Activated naive CD8-positive, alpha-beta T cell treated with anti-CD3 and anti-CD28 coated beads, Interleukin-2, amount 10 ng/mL, durations not matched to agents 7 days and 5 days (primary cell): ENCODE measurements at regions not wholly inside any gene's neighbourhood (a gene's known extent, or its start where the extent isn't known, plus 50 kb on each side); places are given as distances from the start of the nearest gene placed in this dataset.

Experiments used
- ATAC-seq: fragments of 150-1000 bp; cut with Tn5 transposase; one replicate; pipeline ENCODE4 v1.10.0; 2021; ENCODE audit warnings: low read depth, moderate library complexity
- POLR2A ChIA-PET: fragments of 350-600 bp; sonication (Branson Sonifier 250); formaldehyde crosslinking; loops from one replicate; lab custom pipeline; 2021; ENCODE audit warnings: antibody characterized with exemption; lab: Charles Lee
- DNase-seq: peaks from one replicate; pipeline ENCODE4 v3.0.0; 2021
- H3K27ac Mint-ChIP-seq: one replicate; pipeline ENCODE4 v1.8.0; 2022; ENCODE audit warnings: mild to moderate bottlenecking, mixed read lengths
- H3K27me3 Mint-ChIP-seq: one replicate; pipeline ENCODE4 v1.8.0; 2022; ENCODE audit warnings: mild to moderate bottlenecking, moderate library complexity, mixed read lengths
- H3K36me3 Mint-ChIP-seq: one replicate; pipeline ENCODE4 v1.8.0; 2021; ENCODE audit warnings: mild to moderate bottlenecking, mixed read lengths
- H3K4me1 Mint-ChIP-seq: one replicate; pipeline ENCODE4 v1.8.0; 2021; ENCODE audit warnings: mixed read lengths
- H3K4me3 Mint-ChIP-seq: one replicate; pipeline ENCODE4 v1.8.0; 2022; ENCODE audit warnings: mild to moderate bottlenecking, moderate library complexity, mixed read lengths
- H3K9me3 Mint-ChIP-seq: one replicate; pipeline ENCODE4 v1.8.0; 2021; ENCODE audit warnings: mixed read lengths

- Mint-ChIP-seq H3K4me3 (no peak overlapping the region), H3K36me3 (no peaks in the 10 kb centered on the region), H3K27me3 (peaks cover 6% of the 10 kb centered on the region), H3K9me3 (no peaks in the 10 kb centered on the region), H3K4me1 (no peaks in the 10 kb centered on the region), H3K27ac (no peak overlapping the region)
- no peak for ATAC-seq
- POLR2A ChIA-PET, result no interaction called here
- no peak for DNase-seq
These were observed 244.3 kb downstream of the BARHL2 start for GRCh38 chr1:90472775-90473174.

- Mint-ChIP-seq H3K9me3 (no peaks in the 10 kb centered on the region), H3K27ac (no peak overlapping the region), H3K27me3 (no peaks in the 10 kb centered on the region), H3K4me1 (no peaks in the 10 kb centered on the region), H3K36me3 (no peaks in the 10 kb centered on the region), H3K4me3 (no peak overlapping the region)
- no peak for DNase-seq
- ATAC-seq, result no peak
- POLR2A ChIA-PET, result no interaction called here
These were observed 257.5 kb downstream of the BARHL2 start for GRCh38 chr1:90459570-90459969.

GRCh38 chr1:90457985-90458384 is 259.1 kb downstream of the BARHL2 start:
- Mint-ChIP-seq H3K4me3 (no peak overlapping the region), H3K36me3 (no peaks in the 10 kb centered on the region), H3K27ac (no peak overlapping the region), H3K4me1 (no peaks in the 10 kb centered on the region), H3K9me3 (no peaks in the 10 kb centered on the region), H3K27me3 (no peaks in the 10 kb centered on the region)
- DNase-seq (no peak), ATAC-seq (no peak)
- POLR2A ChIA-PET, result no interaction called here

- Mint-ChIP-seq H3K27ac (no peak overlapping the region), H3K9me3 (no peaks in the 10 kb centered on the region), H3K36me3 (no peaks in the 10 kb centered on the region), H3K4me1 (no peaks in the 10 kb centered on the region), H3K27me3 (peaks cover 8% of the 10 kb centered on the region), H3K4me3 (no peak overlapping the region)
- POLR2A ChIA-PET, result no interaction called here
- DNase-seq, result no peak
- ATAC-seq, result no peak
These were observed 264.6 kb downstream of the BARHL2 start for GRCh38 chr1:90452491-90452890.

GRCh38 chr1:90443354-90443753 is 273.7 kb downstream of the BARHL2 start:
- Mint-ChIP-seq H3K36me3 (no peaks in the 10 kb centered on the region), H3K4me1 (no peaks in the 10 kb centered on the region)

GRCh38 chr1:90435351-90435750 is 281.8 kb downstream of the BARHL2 start:
- no peak for ATAC-seq
- H3K9me3 Mint-ChIP-seq, result no peaks in the 10 kb centered on the region
- POLR2A ChIA-PET, result no interaction called here
- no peak overlapping the region for H3K4me3 Mint-ChIP-seq
- no peak for DNase-seq
- H3K36me3 Mint-ChIP-seq, result no peaks in the 10 kb centered on the region
- H3K27ac Mint-ChIP-seq, result no peak overlapping the region
- H3K27me3 Mint-ChIP-seq, result peaks cover 3% of the 10 kb centered on the region
- H3K4me1 Mint-ChIP-seq, result no peaks in the 10 kb centered on the region

More at GRCh38 chr1:90443354-90443753, 273.7 kb downstream of the BARHL2 start:
- no peaks in the 10 kb centered on the region for H3K9me3 Mint-ChIP-seq
- POLR2A ChIA-PET, result no interaction called here
- no peak overlapping the region for H3K27ac Mint-ChIP-seq
- H3K27me3 Mint-ChIP-seq, result peaks cover 5% of the 10 kb centered on the region
- no peak overlapping the region for H3K4me3 Mint-ChIP-seq
- ATAC-seq, result no peak
- no peak for DNase-seq

GRCh38 chr1:90434460-90434859 is 282.6 kb downstream of the BARHL2 start:
- Mint-ChIP-seq H3K4me1 (no peaks in the 10 kb centered on the region), H3K36me3 (no peaks in the 10 kb centered on the region), H3K9me3 (no peaks in the 10 kb centered on the region), H3K4me3 (no peak overlapping the region), H3K27me3 (no peaks in the 10 kb centered on the region), H3K27ac (no peak overlapping the region)
- POLR2A ChIA-PET, result no interaction called here
- DNase-seq (no peak), ATAC-seq (no peak)

- ATAC-seq, result no peak
- Mint-ChIP-seq H3K4me1 (no peaks in the 10 kb centered on the region), H3K4me3 (no peak overlapping the region), H3K27me3 (no peaks in the 10 kb centered on the region), H3K9me3 (no peaks in the 10 kb centered on the region), H3K27ac (no peak overlapping the region), H3K36me3 (no peaks in the 10 kb centered on the region)
- no peak for DNase-seq
- POLR2A ChIA-PET, result no interaction called here
These were observed 300.0 kb downstream of the BARHL2 start for GRCh38 chr1:90417126-90417525.

- POLR2A ChIA-PET, result no interaction called here
- H3K4me1 Mint-ChIP-seq, result no peaks in the 10 kb centered on the region
These were observed 302.9 kb downstream of the BARHL2 start for GRCh38 chr1:90414201-90414600.

GRCh38 chr1:90413519-90413918 is 303.6 kb downstream of the BARHL2 start:
- DNase-seq (no peak), ATAC-seq (no peak)
- Mint-ChIP-seq H3K36me3 (no peaks in the 10 kb centered on the region), H3K9me3 (no peaks in the 10 kb centered on the region), H3K27ac (no peak overlapping the region), H3K27me3 (no peaks in the 10 kb centered on the region), H3K4me3 (no peak overlapping the region), H3K4me1 (no peaks in the 10 kb centered on the region)
- POLR2A ChIA-PET, result no interaction called here

More at GRCh38 chr1:90414201-90414600, 302.9 kb downstream of the BARHL2 start:
- no peak for DNase-seq
- no peak overlapping the region for H3K27ac Mint-ChIP-seq
- H3K9me3 Mint-ChIP-seq, result no peaks in the 10 kb centered on the region
- no peaks in the 10 kb centered on the region for H3K27me3 Mint-ChIP-seq
- H3K36me3 Mint-ChIP-seq, result no peaks in the 10 kb centered on the region
- no peak for ATAC-seq
- no peak overlapping the region for H3K4me3 Mint-ChIP-seq

GRCh38 chr1:90412563-90412962 is 304.5 kb downstream of the BARHL2 start:
- Mint-ChIP-seq H3K9me3 (no peaks in the 10 kb centered on the region), H3K27ac (no peak overlapping the region), H3K36me3 (no peaks in the 10 kb centered on the region), H3K4me3 (no peak overlapping the region), H3K4me1 (no peaks in the 10 kb centered on the region), H3K27me3 (no peaks in the 10 kb centered on the region)
- ATAC-seq (no peak), DNase-seq (no peak)
- POLR2A ChIA-PET, result no interaction called here

- POLR2A ChIA-PET, result no interaction called here
- DNase-seq, result no peak
- H3K27ac Mint-ChIP-seq, result no peak overlapping the region
- H3K9me3 Mint-ChIP-seq, result no peaks in the 10 kb centered on the region
- no peaks in the 10 kb centered on the region for H3K27me3 Mint-ChIP-seq
- no peaks in the 10 kb centered on the region for H3K36me3 Mint-ChIP-seq
- no peak for ATAC-seq
- no peak overlapping the region for H3K4me3 Mint-ChIP-seq
- no peaks in the 10 kb centered on the region for H3K4me1 Mint-ChIP-seq
These were observed 305.9 kb downstream of the BARHL2 start for GRCh38 chr1:90411185-90411584.

- POLR2A ChIA-PET, result no interaction called here
- no peaks in the 10 kb centered on the region for H3K27me3 Mint-ChIP-seq
- ATAC-seq, result no peak
These were observed 309.4 kb downstream of the BARHL2 start for GRCh38 chr1:90407737-90408136.

GRCh38 chr1:90405726-90406125 is 311.4 kb downstream of the BARHL2 start:
- no peaks in the 10 kb centered on the region for H3K9me3 Mint-ChIP-seq
- no peak overlapping the region for H3K4me3 Mint-ChIP-seq
- DNase-seq, result no peak
- no peaks in the 10 kb centered on the region for H3K27me3 Mint-ChIP-seq
- no peaks in the 10 kb centered on the region for H3K4me1 Mint-ChIP-seq
- no peaks in the 10 kb centered on the region for H3K36me3 Mint-ChIP-seq
- H3K27ac Mint-ChIP-seq, result no peak overlapping the region
- ATAC-seq, result no peak
- POLR2A ChIA-PET, result no interaction called here

More at GRCh38 chr1:90407737-90408136, 309.4 kb downstream of the BARHL2 start:
- Mint-ChIP-seq H3K27ac (no peak overlapping the region), H3K9me3 (no peaks in the 10 kb centered on the region), H3K4me3 (no peak overlapping the region), H3K36me3 (no peaks in the 10 kb centered on the region), H3K4me1 (no peaks in the 10 kb centered on the region)
- no peak for DNase-seq
